ENCODE measurements at regions not wholly inside any gene's neighbourhood (a gene's known extent, or its start where the extent isn't known, plus 50 kb on each side); places are given as distances from the start of the nearest gene placed in this dataset.
"Not testable (repeated sequence)": the region's sequence is repeated elsewhere in the genome, so short reads cannot be mapped to it uniquely, and the experiment has no call there.

DNA sequence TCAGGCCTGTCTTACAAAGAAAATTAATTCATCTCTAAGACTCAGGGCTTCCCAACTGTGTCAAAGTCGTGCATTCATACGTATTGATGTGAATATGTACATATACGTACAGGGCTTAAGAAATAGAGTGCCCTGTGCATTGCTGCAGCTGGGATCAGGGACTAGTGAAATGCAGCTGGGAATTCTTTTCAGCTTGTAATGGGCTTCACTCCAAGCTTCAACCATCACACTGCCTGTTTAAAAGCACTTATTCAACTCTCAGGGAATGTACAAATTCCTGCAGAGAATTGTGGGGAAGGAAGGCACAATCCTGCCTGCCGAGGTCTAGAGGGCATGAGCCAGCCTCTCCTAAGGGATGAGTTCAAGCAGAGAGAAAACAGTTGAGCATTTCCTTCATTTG is 59.6 kb upstream of the MAN2A1 start:
- DNase-seq, result no peak
- H3K27ac Mint-ChIP-seq (ENCODE audit: unreplicated experiment), result no peak overlapping the region

DNA sequence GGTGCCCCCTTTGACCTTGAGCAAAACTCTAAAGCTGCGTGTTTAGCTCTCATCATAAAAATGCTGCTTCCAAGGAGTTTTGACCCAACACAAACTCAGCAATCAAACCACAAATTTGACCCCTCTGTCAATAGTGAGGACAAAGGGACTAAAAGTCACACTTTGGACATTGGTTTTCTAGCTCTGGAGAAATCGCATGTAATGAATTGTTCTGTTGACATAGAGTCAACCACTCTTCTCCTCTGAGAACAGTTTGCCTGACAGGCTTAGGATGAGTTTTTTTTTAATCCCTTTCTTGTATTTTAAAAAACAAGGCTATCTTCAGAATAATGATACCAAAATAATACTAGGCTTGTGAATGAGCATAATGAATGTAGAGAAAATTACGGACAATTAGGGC is 61.1 kb upstream of the MAN2A1 start:
- Mint-ChIP-seq H3K4me1 (ENCODE audit: low read depth, unreplicated experiment) (peaks cover 4% of the 10 kb centered on the region), H3K4me3 (ENCODE audit: unreplicated experiment) (no peak overlapping the region), H3K27ac (ENCODE audit: unreplicated experiment) (no peak overlapping the region), H3K9me3 (ENCODE audit: unreplicated experiment) (peaks cover 7% of the 10 kb centered on the region), H3K36me3 (ENCODE audit: unreplicated experiment) (peaks cover 14% of the 10 kb centered on the region), H3K27me3 (ENCODE audit: unreplicated experiment) (no peaks in the 10 kb centered on the region)
- TF ChIP-seq, protein P1, sequence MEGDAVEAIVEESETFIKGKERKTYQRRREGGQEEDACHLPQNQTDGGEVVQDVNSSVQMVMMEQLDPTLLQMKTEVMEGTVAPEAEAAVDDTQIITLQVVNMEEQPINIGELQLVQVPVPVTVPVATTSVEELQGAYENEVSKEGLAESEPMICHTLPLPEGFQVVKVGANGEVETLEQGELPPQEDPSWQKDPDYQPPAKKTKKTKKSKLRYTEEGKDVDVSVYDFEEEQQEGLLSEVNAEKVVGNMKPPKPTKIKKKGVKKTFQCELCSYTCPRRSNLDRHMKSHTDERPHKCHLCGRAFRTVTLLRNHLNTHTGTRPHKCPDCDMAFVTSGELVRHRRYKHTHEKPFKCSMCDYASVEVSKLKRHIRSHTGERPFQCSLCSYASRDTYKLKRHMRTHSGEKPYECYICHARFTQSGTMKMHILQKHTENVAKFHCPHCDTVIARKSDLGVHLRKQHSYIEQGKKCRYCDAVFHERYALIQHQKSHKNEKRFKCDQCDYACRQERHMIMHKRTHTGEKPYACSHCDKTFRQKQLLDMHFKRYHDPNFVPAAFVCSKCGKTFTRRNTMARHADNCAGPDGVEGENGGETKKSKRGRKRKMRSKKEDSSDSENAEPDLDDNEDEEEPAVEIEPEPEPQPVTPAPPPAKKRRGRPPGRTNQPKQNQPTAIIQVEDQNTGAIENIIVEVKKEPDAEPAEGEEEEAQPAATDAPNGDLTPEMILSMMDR (IDR thresholded peaks at IDR 0.05; ENCODE audit: partially characterized antibody, unreplicated experiment), result no peak
- DNase-seq, result no peak

More for the DNA sequence above, 59.6 kb upstream of the MAN2A1 start:
- Mint-ChIP-seq H3K4me1 (ENCODE audit: low read depth, unreplicated experiment) (peaks cover 4% of the 10 kb centered on the region), H3K9me3 (ENCODE audit: unreplicated experiment) (peaks cover 3% of the 10 kb centered on the region), H3K36me3 (ENCODE audit: unreplicated experiment) (peaks cover 14% of the 10 kb centered on the region), H3K4me3 (ENCODE audit: unreplicated experiment) (no peak overlapping the region), H3K27me3 (ENCODE audit: unreplicated experiment) (no peaks in the 10 kb centered on the region)
- TF ChIP-seq, protein P1 (IDR thresholded peaks at IDR 0.05; ENCODE audit: partially characterized antibody, unreplicated experiment), result no peak

DNA sequence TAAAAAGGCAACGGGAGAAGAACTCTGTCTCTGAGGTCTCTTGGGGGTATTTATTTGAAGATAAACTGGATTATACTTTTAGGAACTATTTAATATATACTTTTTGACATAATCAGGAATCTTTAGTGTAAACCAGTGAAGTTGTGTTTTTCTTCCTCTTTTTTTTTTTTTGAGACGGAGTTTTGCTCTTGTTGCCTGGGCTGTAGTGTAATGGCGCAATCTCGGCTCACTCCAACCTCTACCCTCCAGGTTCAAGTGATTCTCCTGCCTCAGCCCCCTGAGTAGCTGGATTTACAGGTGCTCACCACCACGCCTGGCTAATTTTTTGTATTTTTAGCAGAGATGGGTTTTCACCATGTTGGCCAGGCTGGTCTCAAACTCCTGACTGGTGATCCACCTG is 68.5 kb upstream of the MAN2A1 start:
- H3K9me3 Mint-ChIP-seq (ENCODE audit: unreplicated experiment); H3K36me3 Mint-ChIP-seq (ENCODE audit: unreplicated experiment); DNase-seq; H3K27ac Mint-ChIP-seq (ENCODE audit: unreplicated experiment); H3K4me3 Mint-ChIP-seq (ENCODE audit: unreplicated experiment); H3K27me3 Mint-ChIP-seq (ENCODE audit: unreplicated experiment): not testable (repeated sequence)
- H3K4me1 Mint-ChIP-seq (ENCODE audit: low read depth, unreplicated experiment), result peaks cover 10% of the 10 kb centered on the region

DNA sequence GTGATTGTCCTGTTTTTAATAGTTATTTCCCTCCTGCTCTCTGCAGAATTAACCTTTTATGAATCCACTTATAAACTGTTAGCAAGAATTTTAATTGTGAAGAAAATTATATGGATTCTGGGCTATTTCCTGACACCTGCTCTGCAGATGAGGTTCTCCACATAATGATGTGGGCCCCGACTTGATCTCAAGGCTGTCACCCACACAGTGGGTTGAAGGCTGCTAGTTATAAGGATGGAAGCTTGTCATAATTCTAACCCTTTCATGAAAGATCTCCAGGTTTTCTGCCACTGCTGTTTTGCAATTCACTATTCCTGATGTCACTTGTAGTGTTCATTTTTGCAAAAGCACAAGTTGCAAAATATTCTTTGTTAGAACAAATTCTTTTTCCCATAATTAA is 69.1 kb upstream of the MAN2A1 start:
- Mint-ChIP-seq H3K27me3 (ENCODE audit: unreplicated experiment) (peaks cover 1% of the 10 kb centered on the region), H3K4me3 (ENCODE audit: unreplicated experiment) (no peak overlapping the region), H3K36me3 (ENCODE audit: unreplicated experiment) (no peaks in the 10 kb centered on the region), H3K27ac (ENCODE audit: unreplicated experiment) (no peak overlapping the region), H3K4me1 (ENCODE audit: low read depth, unreplicated experiment) (peaks cover 10% of the 10 kb centered on the region), H3K9me3 (ENCODE audit: unreplicated experiment) (peaks cover 4% of the 10 kb centered on the region)
- TF ChIP-seq, protein P1 (IDR thresholded peaks at IDR 0.05; ENCODE audit: partially characterized antibody, unreplicated experiment), result no peak
- DNase-seq, result no peak

DNA sequence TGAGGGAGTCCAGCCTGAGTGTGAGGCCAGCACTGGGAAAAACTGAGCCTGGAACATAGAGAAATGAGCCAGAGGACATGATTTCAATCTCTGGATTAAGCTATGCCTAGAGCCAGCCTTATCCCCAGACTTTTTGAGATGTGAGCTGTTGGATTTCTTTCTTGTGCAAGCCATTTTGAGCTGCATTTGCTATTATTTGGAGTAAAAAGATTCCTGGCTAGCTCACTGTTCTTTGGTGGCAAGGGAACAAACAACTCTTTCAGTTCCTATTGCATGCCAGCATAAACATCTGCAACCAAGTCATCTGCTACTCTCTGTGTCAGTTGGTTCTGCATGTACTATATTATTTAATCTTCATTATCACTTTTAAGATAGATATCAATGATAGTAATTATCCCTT is 70.1 kb upstream of the MAN2A1 start:
- peaks cover 10% of the 10 kb centered on the region for H3K4me1 Mint-ChIP-seq (ENCODE audit: low read depth, unreplicated experiment)
- no peaks in the 10 kb centered on the region for H3K9me3 Mint-ChIP-seq (ENCODE audit: unreplicated experiment)
- no peaks in the 10 kb centered on the region for H3K36me3 Mint-ChIP-seq (ENCODE audit: unreplicated experiment)
- peaks cover 1% of the 10 kb centered on the region for H3K27me3 Mint-ChIP-seq (ENCODE audit: unreplicated experiment)
- no peak for DNase-seq
- no peak overlapping the region for H3K4me3 Mint-ChIP-seq (ENCODE audit: unreplicated experiment)
- no peak overlapping the region for H3K27ac Mint-ChIP-seq (ENCODE audit: unreplicated experiment)
- TF ChIP-seq, protein P1 (IDR thresholded peaks at IDR 0.05; ENCODE audit: partially characterized antibody, unreplicated experiment), result no peak

DNA sequence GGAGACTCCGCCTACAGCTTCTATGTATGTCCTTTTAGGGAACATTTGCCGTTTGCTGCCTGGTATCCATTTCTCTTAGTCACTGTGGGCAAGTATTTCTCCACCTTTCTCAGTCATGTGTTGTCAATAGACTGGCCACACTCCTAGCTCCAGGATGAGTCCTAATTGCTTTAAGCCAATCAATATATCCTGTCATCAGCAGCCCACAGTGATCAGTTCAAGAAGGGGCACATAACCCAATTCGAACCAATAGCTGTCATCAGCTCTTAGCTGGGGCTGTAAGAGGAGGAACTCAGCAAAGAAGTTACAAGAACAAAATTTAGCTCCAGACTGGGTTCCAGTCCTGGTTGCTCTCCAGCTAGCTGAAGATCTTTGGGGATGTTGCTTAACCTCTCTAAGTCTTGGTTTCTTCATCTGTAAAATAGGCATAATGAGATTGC is 70.7 kb upstream of the MAN2A1 start:
- no peak overlapping the region for H3K4me3 Mint-ChIP-seq (ENCODE audit: unreplicated experiment)
- H3K4me1 Mint-ChIP-seq (ENCODE audit: low read depth, unreplicated experiment), result peaks cover 10% of the 10 kb centered on the region
- H3K27me3 Mint-ChIP-seq (ENCODE audit: unreplicated experiment), result peaks cover 1% of the 10 kb centered on the region
- TF ChIP-seq, protein P1 (IDR thresholded peaks at IDR 0.05; ENCODE audit: partially characterized antibody, unreplicated experiment), result no peak
- no peak for DNase-seq
- no peaks in the 10 kb centered on the region for H3K36me3 Mint-ChIP-seq (ENCODE audit: unreplicated experiment)
- no peak overlapping the region for H3K27ac Mint-ChIP-seq (ENCODE audit: unreplicated experiment)
- no peaks in the 10 kb centered on the region for H3K9me3 Mint-ChIP-seq (ENCODE audit: unreplicated experiment)
